ENCODE measurements at regions not wholly inside any gene's neighbourhood (a gene's known extent, or its start where the extent isn't known, plus 50 kb on each side); places are given as distances from the start of the nearest gene placed in this dataset. TPM values are rescaled to one million over a fixed set of nuclear protein-coding genes. Genes with fewer than 3 reads are reported as not detected.

DNA sequence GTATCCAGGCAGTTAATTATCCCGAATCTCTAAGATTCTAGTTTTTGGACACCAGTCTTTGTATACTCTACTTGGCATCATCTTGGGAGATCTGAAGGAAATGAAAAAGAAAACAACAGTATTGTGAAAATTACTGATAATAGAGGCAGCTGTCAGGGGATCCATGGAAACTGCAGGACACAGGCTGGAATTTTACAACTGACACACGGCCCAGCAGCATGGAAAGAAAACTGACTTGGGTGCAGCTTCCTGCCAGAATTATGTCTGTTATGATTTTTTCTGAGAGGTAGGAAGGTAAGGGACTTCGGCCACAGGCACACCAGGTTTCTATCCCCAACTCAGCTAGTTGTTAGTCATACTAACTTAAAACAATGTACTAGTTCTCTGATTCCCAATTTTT lies 57.7 kb upstream of the ERBB4 start:
- ATAC-seq = no peak
- no peak overlapping the region for H3K4me3 ChIP-seq
- intact Hi-C loops (cut with DNase I, micrococcal nuclease) = no loop called here
- no peaks in the 10 kb centered on the region for H3K4me1 ChIP-seq (ENCODE audit: low read depth)
- no peak for DNase-seq
- H3K36me3 ChIP-seq (ENCODE audit: low read depth) = no peaks in the 10 kb centered on the region
- TF ChIP-seq, protein P1, sequence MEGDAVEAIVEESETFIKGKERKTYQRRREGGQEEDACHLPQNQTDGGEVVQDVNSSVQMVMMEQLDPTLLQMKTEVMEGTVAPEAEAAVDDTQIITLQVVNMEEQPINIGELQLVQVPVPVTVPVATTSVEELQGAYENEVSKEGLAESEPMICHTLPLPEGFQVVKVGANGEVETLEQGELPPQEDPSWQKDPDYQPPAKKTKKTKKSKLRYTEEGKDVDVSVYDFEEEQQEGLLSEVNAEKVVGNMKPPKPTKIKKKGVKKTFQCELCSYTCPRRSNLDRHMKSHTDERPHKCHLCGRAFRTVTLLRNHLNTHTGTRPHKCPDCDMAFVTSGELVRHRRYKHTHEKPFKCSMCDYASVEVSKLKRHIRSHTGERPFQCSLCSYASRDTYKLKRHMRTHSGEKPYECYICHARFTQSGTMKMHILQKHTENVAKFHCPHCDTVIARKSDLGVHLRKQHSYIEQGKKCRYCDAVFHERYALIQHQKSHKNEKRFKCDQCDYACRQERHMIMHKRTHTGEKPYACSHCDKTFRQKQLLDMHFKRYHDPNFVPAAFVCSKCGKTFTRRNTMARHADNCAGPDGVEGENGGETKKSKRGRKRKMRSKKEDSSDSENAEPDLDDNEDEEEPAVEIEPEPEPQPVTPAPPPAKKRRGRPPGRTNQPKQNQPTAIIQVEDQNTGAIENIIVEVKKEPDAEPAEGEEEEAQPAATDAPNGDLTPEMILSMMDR (IDR thresholded peaks at IDR 0.05) = no peak
- no peaks in the 10 kb centered on the region for H3K9me3 ChIP-seq

DNA sequence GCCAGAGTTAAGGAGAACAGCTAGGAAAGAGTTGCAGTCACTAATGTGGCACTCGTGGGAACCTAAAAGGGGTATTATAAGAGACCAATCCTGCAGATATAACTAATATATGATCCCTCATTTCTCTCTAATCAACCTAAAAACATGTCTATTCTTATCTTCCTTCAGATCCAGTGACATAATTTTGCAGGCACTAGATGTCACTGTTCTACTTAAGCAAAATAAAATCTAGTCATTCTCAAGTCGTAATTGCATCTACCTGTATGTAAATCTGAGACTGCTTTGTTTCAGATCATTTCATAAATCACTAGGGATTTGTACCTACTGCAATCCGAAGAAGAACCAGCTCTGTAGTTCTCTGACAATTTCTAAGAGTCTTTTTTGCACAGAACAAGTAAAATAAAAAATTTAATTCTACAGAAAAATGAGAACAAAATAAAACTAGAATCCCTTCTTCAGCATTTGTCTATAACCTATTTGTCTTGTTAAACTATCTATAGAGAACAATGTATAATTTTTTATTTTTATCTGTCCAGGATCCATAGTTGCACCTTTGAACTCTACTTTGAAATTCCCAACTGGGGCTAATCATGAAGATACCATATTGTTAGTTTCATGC lies 56.5 kb upstream of the ERBB4 start:
- DNase-seq = no peak
- no peaks in the 10 kb centered on the region for H3K36me3 ChIP-seq (ENCODE audit: low read depth)
- no peaks in the 10 kb centered on the region for H3K4me1 ChIP-seq (ENCODE audit: low read depth)
- intact Hi-C loops (cut with DNase I, micrococcal nuclease) = no loop called here
- ATAC-seq = no peak
- TF ChIP-seq, protein P1 (IDR thresholded peaks at IDR 0.05) = no peak
- no peak overlapping the region for H3K4me3 ChIP-seq
- H3K9me3 ChIP-seq = no peaks in the 10 kb centered on the region

DNA sequence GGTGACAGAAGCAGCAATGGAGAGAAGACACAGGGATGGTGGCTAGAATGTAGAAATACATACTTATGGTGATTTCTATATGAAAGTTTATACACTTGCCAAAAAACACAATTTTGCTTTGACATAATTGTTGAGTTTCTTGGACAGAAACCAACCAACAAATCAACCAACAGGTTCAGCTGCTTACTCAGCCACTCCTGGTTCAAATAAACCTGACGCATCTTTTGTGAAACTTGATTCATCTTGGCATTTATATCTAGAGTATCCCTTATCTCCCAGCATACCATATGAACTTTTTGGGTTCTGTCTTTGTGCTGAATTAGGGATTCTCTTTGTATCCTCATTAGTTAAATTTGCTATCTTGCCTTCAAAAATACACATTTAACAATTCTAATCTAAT lies 54.1 kb upstream of the ERBB4 start:
- DNase-seq (no peak), ATAC-seq (no peak)
- no peaks in the 10 kb centered on the region for H3K4me1 ChIP-seq (ENCODE audit: low read depth)
- H3K36me3 ChIP-seq (ENCODE audit: low read depth) = no peaks in the 10 kb centered on the region
- H3K9me3 ChIP-seq = no peaks in the 10 kb centered on the region
- intact Hi-C loops (cut with DNase I, micrococcal nuclease) = no loop called here
- TF ChIP-seq, protein P1 (IDR thresholded peaks at IDR 0.05) = no peak
- H3K4me3 ChIP-seq = no peak overlapping the region

Small RNA genes lying in the stretch of these regions (microRNA-seq; reads per million reads assigned to microRNA genes)
- gene MIR4776-1 (not detected), gene MIR4776-2 (not detected)
